Liver (tissue), 3 donors: ENCODE measurements at regions not wholly inside any gene's neighbourhood (a gene's known extent, or its start where the extent isn't known, plus 50 kb on each side); places are given as distances from the start of the nearest gene placed in this dataset.

Source experiments
- GABPA ChIP-seq, 2 donors: IDR thresholded peaks in 1 of 2; conservative IDR thresholded peaks in 1 of 2; 2 replicates each; pipeline ENCODE4 v1.6.1; 2016; ENCODE audit warnings: antibody characterized with exemption in 2 of 2, mild to moderate bottlenecking in 1 of 2, moderate library complexity in 1 of 2
- JUND ChIP-seq, 2 donors: IDR thresholded peaks; 2 replicates each; pipeline ENCODE4 v1.6.1; 2016; ENCODE audit warnings: antibody characterized with exemption in 2 of 2
- RAD21 ChIP-seq, 2 donors: IDR thresholded peaks; 2 replicates each; pipeline ENCODE4 v1.6.1; 2016; ENCODE audit warnings: antibody characterized with exemption in 2 of 2, mild to moderate bottlenecking in 2 of 2
- SP1 ChIP-seq: IDR thresholded peaks from 2 replicates; pipeline ENCODE4 v1.6.1; 2018; ENCODE audit warnings: antibody characterized with exemption, mild to moderate bottlenecking
- YY1 ChIP-seq: IDR thresholded peaks from 2 replicates; pipeline ENCODE4 v1.6.1; 2016; ENCODE audit warnings: antibody characterized with exemption, mild to moderate bottlenecking
- TF ChIP-seq, protein P1 (sequence below): fragments of 150-350 bp; IDR thresholded peaks from 2 replicates; pipeline ENCODE4 v1.5.1; 2017; ENCODE audit warnings: improper control_type of control experiment, low read depth, low read length; ENCODE audit not compliant: missing input control
- TF ChIP-seq, protein P2 (sequence below): IDR thresholded peaks from 2 replicates; pipeline ENCODE4 v1.6.1; 2016; ENCODE audit warnings: antibody characterized with exemption
- TF ChIP-seq, protein P3 (sequence below): IDR thresholded peaks from 2 replicates; pipeline ENCODE4 v1.6.1; 2016; ENCODE audit warnings: antibody characterized with exemption, mild to moderate bottlenecking
- donor health status: healthy.
- donor health status: healthy.

DNA sequence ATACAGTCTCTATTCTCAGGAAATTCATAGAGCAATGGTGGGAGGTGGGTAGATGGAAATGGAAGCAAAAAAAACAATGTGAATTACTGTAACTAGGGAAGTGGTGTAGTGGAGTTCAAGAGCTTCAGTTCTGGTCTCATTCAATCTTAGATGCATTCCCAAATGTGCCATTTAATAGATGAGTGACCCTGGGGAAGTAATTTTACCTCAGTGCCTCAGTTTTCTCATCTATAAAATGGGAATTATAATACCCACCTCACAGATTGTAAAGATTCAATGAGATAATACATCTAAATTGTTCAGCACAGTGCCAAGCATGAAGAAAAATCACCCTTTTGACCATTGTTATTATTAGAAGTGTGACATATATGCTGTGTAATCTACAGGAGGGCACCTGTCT lies 173.1 kb downstream of the SLC38A4 start:
- no peak for TF ChIP-seq SP1
- TF ChIP-seq, protein P1, sequence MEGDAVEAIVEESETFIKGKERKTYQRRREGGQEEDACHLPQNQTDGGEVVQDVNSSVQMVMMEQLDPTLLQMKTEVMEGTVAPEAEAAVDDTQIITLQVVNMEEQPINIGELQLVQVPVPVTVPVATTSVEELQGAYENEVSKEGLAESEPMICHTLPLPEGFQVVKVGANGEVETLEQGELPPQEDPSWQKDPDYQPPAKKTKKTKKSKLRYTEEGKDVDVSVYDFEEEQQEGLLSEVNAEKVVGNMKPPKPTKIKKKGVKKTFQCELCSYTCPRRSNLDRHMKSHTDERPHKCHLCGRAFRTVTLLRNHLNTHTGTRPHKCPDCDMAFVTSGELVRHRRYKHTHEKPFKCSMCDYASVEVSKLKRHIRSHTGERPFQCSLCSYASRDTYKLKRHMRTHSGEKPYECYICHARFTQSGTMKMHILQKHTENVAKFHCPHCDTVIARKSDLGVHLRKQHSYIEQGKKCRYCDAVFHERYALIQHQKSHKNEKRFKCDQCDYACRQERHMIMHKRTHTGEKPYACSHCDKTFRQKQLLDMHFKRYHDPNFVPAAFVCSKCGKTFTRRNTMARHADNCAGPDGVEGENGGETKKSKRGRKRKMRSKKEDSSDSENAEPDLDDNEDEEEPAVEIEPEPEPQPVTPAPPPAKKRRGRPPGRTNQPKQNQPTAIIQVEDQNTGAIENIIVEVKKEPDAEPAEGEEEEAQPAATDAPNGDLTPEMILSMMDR: no peak
- no peak for TF ChIP-seq JUND (IDR thresholded peaks at IDR 0.05)
- no peak for TF ChIP-seq GABPA (IDR thresholded peaks at IDR 0.05 in 1 of 2, conservative IDR thresholded peaks at IDR 0.05 in 1 of 2)
- TF ChIP-seq, protein P2, sequence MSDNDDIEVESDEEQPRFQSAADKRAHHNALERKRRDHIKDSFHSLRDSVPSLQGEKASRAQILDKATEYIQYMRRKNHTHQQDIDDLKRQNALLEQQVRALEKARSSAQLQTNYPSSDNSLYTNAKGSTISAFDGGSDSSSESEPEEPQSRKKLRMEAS: no peak
- TF ChIP-seq YY1: no peak
- TF ChIP-seq RAD21 (IDR thresholded peaks at IDR 0.05): no peak
- TF ChIP-seq, protein P3, sequence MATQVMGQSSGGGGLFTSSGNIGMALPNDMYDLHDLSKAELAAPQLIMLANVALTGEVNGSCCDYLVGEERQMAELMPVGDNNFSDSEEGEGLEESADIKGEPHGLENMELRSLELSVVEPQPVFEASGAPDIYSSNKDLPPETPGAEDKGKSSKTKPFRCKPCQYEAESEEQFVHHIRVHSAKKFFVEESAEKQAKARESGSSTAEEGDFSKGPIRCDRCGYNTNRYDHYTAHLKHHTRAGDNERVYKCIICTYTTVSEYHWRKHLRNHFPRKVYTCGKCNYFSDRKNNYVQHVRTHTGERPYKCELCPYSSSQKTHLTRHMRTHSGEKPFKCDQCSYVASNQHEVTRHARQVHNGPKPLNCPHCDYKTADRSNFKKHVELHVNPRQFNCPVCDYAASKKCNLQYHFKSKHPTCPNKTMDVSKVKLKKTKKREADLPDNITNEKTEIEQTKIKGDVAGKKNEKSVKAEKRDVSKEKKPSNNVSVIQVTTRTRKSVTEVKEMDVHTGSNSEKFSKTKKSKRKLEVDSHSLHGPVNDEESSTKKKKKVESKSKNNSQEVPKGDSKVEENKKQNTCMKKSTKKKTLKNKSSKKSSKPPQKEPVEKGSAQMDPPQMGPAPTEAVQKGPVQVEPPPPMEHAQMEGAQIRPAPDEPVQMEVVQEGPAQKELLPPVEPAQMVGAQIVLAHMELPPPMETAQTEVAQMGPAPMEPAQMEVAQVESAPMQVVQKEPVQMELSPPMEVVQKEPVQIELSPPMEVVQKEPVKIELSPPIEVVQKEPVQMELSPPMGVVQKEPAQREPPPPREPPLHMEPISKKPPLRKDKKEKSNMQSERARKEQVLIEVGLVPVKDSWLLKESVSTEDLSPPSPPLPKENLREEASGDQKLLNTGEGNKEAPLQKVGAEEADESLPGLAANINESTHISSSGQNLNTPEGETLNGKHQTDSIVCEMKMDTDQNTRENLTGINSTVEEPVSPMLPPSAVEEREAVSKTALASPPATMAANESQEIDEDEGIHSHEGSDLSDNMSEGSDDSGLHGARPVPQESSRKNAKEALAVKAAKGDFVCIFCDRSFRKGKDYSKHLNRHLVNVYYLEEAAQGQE: no peak
